ENCODE measurements at regions not wholly inside any gene's neighbourhood (a gene's known extent, or its start where the extent isn't known, plus 50 kb on each side); places are given as distances from the start of the nearest gene placed in this dataset.

GRCh38 chr10:10456856-10457255, 560.8 kb upstream of the CELF2 start:
- Histone ChIP-seq H3K9ac (ENCODE audit: control insufficient read depth, extremely low read depth, insufficient read depth, low read length) (no peak overlapping the region), H3K27me3 (ENCODE audit: control insufficient read depth, extremely low read depth, insufficient read depth, low read length) (no peaks in the 10 kb centered on the region), H3K27ac (ENCODE audit: control insufficient read depth, insufficient read depth, low read length) (no peak overlapping the region), H2AFZ (ENCODE audit: control insufficient read depth, low read length) (no peak overlapping the region), H3K79me2 (ENCODE audit: control insufficient read depth, insufficient read depth, low read length) (no peaks in the 10 kb centered on the region), H3K4me1 (ENCODE audit: control insufficient read depth, extremely low read depth, insufficient read depth, low read length) (no peaks in the 10 kb centered on the region), H3K9me1 (ENCODE audit: control insufficient read depth, extremely low read depth, insufficient read depth, low read length) (no peaks in the 10 kb centered on the region), H3K9me3 (ENCODE audit: control insufficient read depth, low read depth, low read length) (no peaks in the 10 kb centered on the region), H3K4me2 (ENCODE audit: control insufficient read depth, extremely low read depth, insufficient read depth, low read depth, low read length) (no peak overlapping the region), H3K4me3 (ENCODE audit: control insufficient read depth in 2 of 3, extremely low read depth in 1 of 3, insufficient read depth in 2 of 3, low read depth in 1 of 3, low read length in 3 of 3) (no peak overlapping the region), H4K20me1 (ENCODE audit: control insufficient read depth, extremely low read depth, insufficient read depth, low read length) (no peaks in the 10 kb centered on the region), H3K36me3 (ENCODE audit: control insufficient read depth in 2 of 2, extremely low read depth in 1 of 2, insufficient read depth in 2 of 2, low read length in 2 of 2) (no peaks in the 10 kb centered on the region)
- TF ChIP-seq EZH2 (IDR thresholded peaks at IDR 0.05; ENCODE audit: low read length) (no peak), CTCF (optimal IDR thresholded peaks at IDR 0.05 in 1 of 3, IDR thresholded peaks at IDR 0.05 in 1 of 3, conservative IDR thresholded peaks at IDR 0.05 in 1 of 3; ENCODE audit: extremely low read depth in 1 of 3, insufficient read depth in 2 of 3, low read length in 3 of 3) (no peak)
- DNase-seq (ENCODE audit: low read depth, low spot score) (no peak), FAIRE-seq (no peak)
- dilution Hi-C loops (cut with MboI; ENCODE audit: extremely low pct_ligation_motif_present, low sequenced_read_pairs), result no loop called here

GRCh38 chr10:10460451-10460850, 557.2 kb upstream of the CELF2 start:
- dilution Hi-C loops (cut with MboI; ENCODE audit: extremely low pct_ligation_motif_present, low sequenced_read_pairs), result no loop called here
- Histone ChIP-seq H3K4me3 (ENCODE audit: control insufficient read depth in 2 of 3, extremely low read depth in 1 of 3, insufficient read depth in 2 of 3, low read depth in 1 of 3, low read length in 3 of 3) (no peak overlapping the region), H3K9me3 (ENCODE audit: control insufficient read depth, low read depth, low read length) (no peaks in the 10 kb centered on the region), H3K27ac (ENCODE audit: control insufficient read depth, insufficient read depth, low read length) (no peak overlapping the region), H3K79me2 (ENCODE audit: control insufficient read depth, insufficient read depth, low read length) (no peaks in the 10 kb centered on the region), H2AFZ (ENCODE audit: control insufficient read depth, low read length) (no peak overlapping the region), H3K36me3 (ENCODE audit: control insufficient read depth in 2 of 2, extremely low read depth in 1 of 2, insufficient read depth in 2 of 2, low read length in 2 of 2) (no peaks in the 10 kb centered on the region), H3K27me3 (ENCODE audit: control insufficient read depth, extremely low read depth, insufficient read depth, low read length) (no peaks in the 10 kb centered on the region), H4K20me1 (ENCODE audit: control insufficient read depth, extremely low read depth, insufficient read depth, low read length) (no peaks in the 10 kb centered on the region), H3K4me2 (ENCODE audit: control insufficient read depth, extremely low read depth, insufficient read depth, low read depth, low read length) (no peak overlapping the region), H3K4me1 (ENCODE audit: control insufficient read depth, extremely low read depth, insufficient read depth, low read length) (no peaks in the 10 kb centered on the region), H3K9ac (ENCODE audit: control insufficient read depth, extremely low read depth, insufficient read depth, low read length) (no peak overlapping the region), H3K9me1 (ENCODE audit: control insufficient read depth, extremely low read depth, insufficient read depth, low read length) (no peaks in the 10 kb centered on the region)
- DNase-seq (ENCODE audit: low read depth, low spot score) (no peak), FAIRE-seq (no peak)
- TF ChIP-seq EZH2 (IDR thresholded peaks at IDR 0.05; ENCODE audit: low read length) (no peak), CTCF (optimal IDR thresholded peaks at IDR 0.05 in 1 of 3, IDR thresholded peaks at IDR 0.05 in 1 of 3, conservative IDR thresholded peaks at IDR 0.05 in 1 of 3; ENCODE audit: extremely low read depth in 1 of 3, insufficient read depth in 2 of 3, low read length in 3 of 3) (no peak)
